ENCODE measurements at regions not wholly inside any gene's neighbourhood (a gene's known extent, or its start where the extent isn't known, plus 50 kb on each side); places are given as distances from the start of the nearest gene placed in this dataset.

DNA sequence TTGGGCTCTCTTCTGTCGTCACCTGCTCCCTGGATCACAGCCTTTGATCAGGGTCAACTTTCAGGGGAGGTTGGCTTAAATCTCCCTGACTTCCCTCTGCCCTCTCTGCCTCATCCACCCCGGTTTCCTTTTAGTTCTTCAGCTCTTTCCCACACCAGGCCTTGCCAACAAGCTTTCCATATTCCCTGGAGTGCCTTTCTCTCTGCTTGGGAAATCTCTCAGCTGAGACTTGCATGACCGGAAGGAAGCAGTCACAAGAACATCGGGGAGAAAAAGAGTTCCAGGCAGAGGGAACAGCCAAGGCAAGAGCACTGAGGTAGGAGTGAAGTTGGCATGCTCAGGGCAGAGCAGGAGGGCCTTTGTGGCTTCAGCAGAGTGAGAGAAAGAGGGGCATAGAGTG is 88.4 kb upstream of the HSPA9 start:
- TF ChIP-seq CTCF (IDR thresholded peaks at IDR 0.05; ENCODE audit: insufficient read depth, low read depth, low read length) (no peak), EZH2 (IDR thresholded peaks at IDR 0.05; ENCODE audit: insufficient read depth, low read length) (no peak)
